K562 (cell line): ENCODE measurements at regions not wholly inside any gene's neighbourhood (a gene's known extent, or its start where the extent isn't known, plus 50 kb on each side); places are given as distances from the start of the nearest gene placed in this dataset.

Source experiments
- ATAC-seq: fragments of 200-7000 bp; cut with Tn5 transposase; 3 replicates; pipeline ENCODE4 v1.9.1; 2020; ENCODE audit warnings: moderate library complexity
- BruUV-seq: library from RNA; stranded (reverse); fragments of 400-500 nt; replicated peaks from 2 replicates; lab custom pipeline; 2021; lab: Mats Ljungman, UMichigan
- CTCF ChIA-PET: fragments of 300-600 bp; formaldehyde crosslinking; extraction: SDS; loops from one replicate; lab custom pipeline; 2021; ENCODE audit warnings: low intra/inter-chr PET ratio; lab: Yijun Ruan, JAX
- POLR2A ChIA-PET: fragments of 300-600, 350-650 bp; sonication (Branson Sonifier 250); formaldehyde crosslinking; extraction: SDS; loops from one replicate; lab custom pipeline; 2021; ENCODE audit warnings: antibody characterized with exemption, inconsistent platforms; lab: Yijun Ruan, JAX
- DNase-seq, 4 experiments: peaks; one replicate each; pipeline versions ENCODE4 v3.0.0 to v3.0.0-alpha.2; 2011 to 2018; ENCODE audit warnings: low spot score in 3 of 4, mixed read lengths in 3 of 4; ENCODE audit errors: extremely low read depth in 1 of 4
- FAIRE-seq: peaks from 2 replicates; lab custom pipeline; 2011; peaks lifted over from hg19 to GRCh38; lab: Jason Lieb, UNC
- H2AFZ ChIP-seq: 2 replicates; pipeline ENCODE4 v1.6.0; 2011; ENCODE audit warnings: low read depth, low read length, control low read depth, inconsistent platforms
- H3K27ac ChIP-seq: fragments of 200-600 bp; 3 replicates; pipeline ENCODE4 v1.8.0; 2011; ENCODE audit warnings: low read depth, mild to moderate bottlenecking, control low read depth, inconsistent platforms, low read length, moderate library complexity, mixed read lengths; ENCODE audit errors: extremely low read depth
- H3K27me3 ChIP-seq, 2 experiments: fragments of 300-600 bp in 1 of 2; 2 replicates in 1 of 2; 3 replicates in 1 of 2; pipeline versions ENCODE4 v1.6.0 to v1.8.0; 2011; ENCODE audit warnings: inconsistent platforms in 2 of 2, low read length in 2 of 2, mild to moderate bottlenecking in 1 of 2, mixed read lengths in 1 of 2, moderate library complexity in 1 of 2; ENCODE audit not compliant: control insufficient read depth in 2 of 2, insufficient read depth in 2 of 2
- H3K36me3 ChIP-seq: fragments of 300-600 bp; 3 replicates; pipeline ENCODE4 v1.8.0; 2011; ENCODE audit warnings: mild to moderate bottlenecking, low read length, inconsistent platforms; ENCODE audit not compliant: control insufficient read depth, insufficient read depth
- H3K4me1 ChIP-seq, 2 experiments: fragments of 200-600 bp in 1 of 2; replicated peaks in 1 of 2; 2 replicates in 1 of 2; 3 replicates in 1 of 2; pipeline versions ENCODE4 v1.5.1 to v1.8.0; 2011; ENCODE audit warnings: inconsistent platforms in 2 of 2, low read length in 2 of 2, mild to moderate bottlenecking in 1 of 2, mixed read lengths in 1 of 2, moderate library complexity in 1 of 2; ENCODE audit not compliant: control insufficient read depth in 2 of 2, insufficient read depth in 2 of 2
- H3K4me2 ChIP-seq: 2 replicates; pipeline ENCODE4 v1.6.1; 2011; ENCODE audit warnings: low read length, control low read depth, inconsistent platforms, mixed read lengths; ENCODE audit not compliant: insufficient read depth
- H3K4me3 ChIP-seq: fragments of 200-600 bp; sonication (generic), shearing (Covaris generic); 2 replicates; pipeline ENCODE4 v1.5.1; 2016; ENCODE audit warnings: control low read depth, inconsistent platforms
- H3K79me2 ChIP-seq: fragments of 200-600 bp; 3 replicates; pipeline ENCODE4 v1.8.0; 2011; ENCODE audit warnings: low read length, inconsistent platforms; ENCODE audit not compliant: control insufficient read depth, insufficient read depth
- H3K9ac ChIP-seq, 2 experiments: 2 replicates each; pipeline versions ENCODE4 v1.6.0 to v1.6.1; 2011; ENCODE audit warnings: low read depth in 2 of 2, low read length in 2 of 2, control low read depth in 1 of 2, inconsistent platforms in 1 of 2, mild to moderate bottlenecking in 1 of 2, mixed read lengths in 1 of 2; ENCODE audit not compliant: insufficient read depth in 1 of 2
- H3K9me1 ChIP-seq: one replicate; pipeline ENCODE4 v1.6.0; 2011; ENCODE audit warnings: inconsistent platforms, mild to moderate bottlenecking, low read length, moderate library complexity; ENCODE audit not compliant: control insufficient read depth, insufficient read depth
- H3K9me3 ChIP-seq: replicated peaks from 2 replicates; pipeline ENCODE4 v1.5.1; 2011; ENCODE audit warnings: low read depth, low read length, inconsistent platforms; ENCODE audit not compliant: control insufficient read depth, insufficient read depth
- H4K20me1 ChIP-seq: replicated peaks from 2 replicates; pipeline ENCODE4 v1.6.1; 2011; ENCODE audit warnings: low read length, inconsistent platforms, mixed read lengths; ENCODE audit not compliant: control insufficient read depth, insufficient read depth
- MTF1 ChIP-seq: fragments of 250-450 bp; sonication (Bioruptor Pico); IDR thresholded peaks from 2 replicates; pipeline ENCODE4 v1.9.0; 2021; ENCODE audit warnings: moderate library complexity, mild to moderate bottlenecking, inconsistent platforms, borderline replicate concordance
- RFX5 ChIP-seq: IDR thresholded peaks from 2 replicates; pipeline ENCODE4 v1.6.1; 2011; ENCODE audit warnings: low read depth, mild to moderate bottlenecking, improper control_type of control experiment, low read length
- ZNF133 ChIP-seq: fragments of 250-450 bp; sonication (Bioruptor Pico); IDR thresholded peaks from 2 replicates; pipeline ENCODE4 v1.4.0; 2020; ENCODE audit warnings: mild to moderate bottlenecking
- ZNF717 ChIP-seq: fragments of 250-450 bp; sonication (Bioruptor Pico); IDR thresholded peaks from 2 replicates; pipeline ENCODE4 v1.5.0; 2021
- WGBS: fragments of 100-300 bp; shearing (Covaris generic); methylation state at CpG from one replicate; pipeline ENCODE4 v1.1.6; 2016; ENCODE audit warnings: low coverage, mixed read lengths; ENCODE audit not compliant: insufficient coverage; ENCODE audit errors: missing lambda C conversion rate; 5-methylcytosine and 5-hydroxymethylcytosine counted together
- in situ Hi-C: fragments of 300-500 bp; cut with MboI; formaldehyde crosslinking; loops from 4 replicates; pipeline ENCODE4 v1.15.0; 2018; ENCODE audit warnings: inconsistent platforms, mixed read lengths
- intact Hi-C: fragments of 100-400 bp; cut with micrococcal nuclease; formaldehyde crosslinking; loops from 2 replicates; pipeline ENCODE4 v1.14.2; 2022
- TF ChIP-seq, protein P1 (sequence below): fragments of 450-650 bp; formaldehyde crosslinking; IDR thresholded peaks from 2 replicates; pipeline ENCODE4 v1.4.0; 2020; ENCODE audit warnings: mild to moderate bottlenecking, mixed read lengths
- TF ChIP-seq, protein P2 (sequence below): fragments of 450-650 bp; formaldehyde crosslinking; IDR thresholded peaks from 2 replicates; pipeline ENCODE4 v1.4.0; 2020; ENCODE audit warnings: mild to moderate bottlenecking, moderate library complexity

DNA sequence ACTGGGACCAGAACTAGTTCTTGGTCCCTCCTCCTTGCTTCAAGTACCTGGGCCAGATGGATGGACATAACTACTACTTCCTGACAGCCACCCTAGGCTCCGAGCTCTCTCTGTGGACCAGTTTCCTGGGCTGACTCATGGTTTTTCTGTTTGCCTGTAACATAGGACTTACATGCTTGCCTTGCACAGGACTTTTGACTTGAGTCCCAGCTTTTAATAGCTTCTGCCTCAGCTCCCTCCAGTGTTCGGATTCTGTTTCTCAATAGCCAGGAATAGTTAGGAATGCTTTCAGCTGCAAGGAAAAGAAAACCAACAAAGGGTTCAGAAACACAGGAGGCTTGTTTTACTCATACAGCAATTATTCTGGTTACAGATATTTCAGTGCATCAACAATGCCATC is 405.9 kb downstream of the ZNF536 start:
- DNase-seq = no peak
- no peak for FAIRE-seq
- CTCF ChIA-PET = no interaction called here

More for the DNA sequence above, 405.9 kb downstream of the ZNF536 start:
- in situ Hi-C loops = no loop called here
- H3K4me2 ChIP-seq = no peak overlapping the region
- no TSS peak for BruUV-seq
- H3K4me1 ChIP-seq = no peaks in the 10 kb centered on the region
- no peaks in the 10 kb centered on the region; the same call in 1 of the 2 replicates for H4K20me1 ChIP-seq
- H3K27me3 ChIP-seq = no peaks in the 10 kb centered on the region
- TF ChIP-seq, protein P1, sequence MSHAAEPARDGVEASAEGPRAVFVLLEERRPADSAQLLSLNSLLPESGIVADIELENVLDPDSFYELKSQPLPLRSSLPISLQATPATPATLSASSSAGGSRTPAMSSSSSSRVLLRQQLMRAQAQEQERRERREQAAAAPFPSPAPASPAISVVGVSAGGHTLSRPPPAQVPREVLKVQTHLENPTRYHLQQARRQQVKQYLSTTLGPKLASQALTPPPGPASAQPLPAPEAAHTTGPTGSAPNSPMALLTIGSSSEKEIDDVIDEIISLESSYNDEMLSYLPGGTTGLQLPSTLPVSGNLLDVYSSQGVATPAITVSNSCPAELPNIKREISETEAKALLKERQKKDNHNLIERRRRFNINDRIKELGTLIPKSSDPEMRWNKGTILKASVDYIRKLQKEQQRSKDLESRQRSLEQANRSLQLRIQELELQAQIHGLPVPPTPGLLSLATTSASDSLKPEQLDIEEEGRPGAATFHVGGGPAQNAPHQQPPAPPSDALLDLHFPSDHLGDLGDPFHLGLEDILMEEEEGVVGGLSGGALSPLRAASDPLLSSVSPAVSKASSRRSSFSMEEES (CRISPR knock-in tag) = no peak
- TF ChIP-seq, protein P2, sequence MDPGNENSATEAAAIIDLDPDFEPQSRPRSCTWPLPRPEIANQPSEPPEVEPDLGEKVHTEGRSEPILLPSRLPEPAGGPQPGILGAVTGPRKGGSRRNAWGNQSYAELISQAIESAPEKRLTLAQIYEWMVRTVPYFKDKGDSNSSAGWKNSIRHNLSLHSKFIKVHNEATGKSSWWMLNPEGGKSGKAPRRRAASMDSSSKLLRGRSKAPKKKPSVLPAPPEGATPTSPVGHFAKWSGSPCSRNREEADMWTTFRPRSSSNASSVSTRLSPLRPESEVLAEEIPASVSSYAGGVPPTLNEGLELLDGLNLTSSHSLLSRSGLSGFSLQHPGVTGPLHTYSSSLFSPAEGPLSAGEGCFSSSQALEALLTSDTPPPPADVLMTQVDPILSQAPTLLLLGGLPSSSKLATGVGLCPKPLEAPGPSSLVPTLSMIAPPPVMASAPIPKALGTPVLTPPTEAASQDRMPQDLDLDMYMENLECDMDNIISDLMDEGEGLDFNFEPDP (CRISPR knock-in tag) = no peak
- no peak for TF ChIP-seq MTF1 (CRISPR knock-in tag)
- TF ChIP-seq RFX5 = no peak
- no peak for TF ChIP-seq ZNF133 (CRISPR knock-in tag)
- TF ChIP-seq ZNF717 (CRISPR knock-in tag) = no peak
- H2AFZ ChIP-seq = no peak overlapping the region
- intact Hi-C loops = no loop called here
- no peak overlapping the region for H3K4me3 ChIP-seq
- H3K27ac ChIP-seq = no peak overlapping the region
- no peaks in the 10 kb centered on the region for H3K36me3 ChIP-seq
- no peaks in the 10 kb centered on the region for H3K79me2 ChIP-seq
- no peaks in the 10 kb centered on the region for H3K9me3 ChIP-seq
- 0% methylated on average over 2 of the region's 2 CpGs for WGBS
- H3K9ac ChIP-seq = no peak overlapping the region
- no peak for ATAC-seq
- POLR2A ChIA-PET = no interaction called here
- no peaks in the 10 kb centered on the region for H3K9me1 ChIP-seq
